HepG2 (cell line): ENCODE measurements at regions not wholly inside any gene's neighbourhood (a gene's known extent, or its start where the extent isn't known, plus 50 kb on each side); places are given as distances from the start of the nearest gene placed in this dataset.

ENCODE experiments used
- ATAC-seq: fragments of 200-7000 bp; cut with Tn5 transposase; 3 replicates; pipeline ENCODE4 v1.9.1; 2020; ENCODE audit warnings: mild to moderate bottlenecking, moderate library complexity
- BruUV-seq: library from RNA; stranded (reverse); fragments of 400-500 nt; replicated peaks from 2 replicates; lab custom pipeline; 2021; lab: Mats Ljungman, UMichigan
- CTCF ChIA-PET: fragments of 300-600 bp; formaldehyde crosslinking; extraction: SDS; loops from one replicate; lab custom pipeline; 2021; ENCODE audit warnings: low total read pairs, inconsistent platforms, low intra/inter-chr PET ratio; lab: Yijun Ruan, JAX
- POLR2A ChIA-PET: fragments of 350-600 bp; sonication (Branson Sonifier 250); formaldehyde crosslinking; loops from one replicate; lab custom pipeline; 2020; ENCODE audit warnings: antibody characterized with exemption, inconsistent platforms; lab: Yijun Ruan, JAX
- DNase-seq: peaks from one replicate; pipeline ENCODE4 v3.0.0-alpha.2; 2015; ENCODE audit warnings: low spot score
- FAIRE-seq: peaks from 3 replicates; lab custom pipeline; 2011; peaks lifted over from hg19 to GRCh38; lab: Jason Lieb, UNC
- H2AFZ ChIP-seq: one replicate; pipeline ENCODE4 v1.6.1; 2011; ENCODE audit warnings: low read length, inconsistent platforms
- H3K27ac ChIP-seq: fragments of 300-600 bp; 3 replicates; pipeline ENCODE4 v1.8.0; 2011; ENCODE audit warnings: mixed run types, mild to moderate bottlenecking, mixed read lengths, low read length, inconsistent platforms; ENCODE audit not compliant: insufficient read depth; ENCODE audit errors: extremely low read length
- H3K27me3 ChIP-seq, 2 experiments: fragments of 200-600 bp in 1 of 2; 2 replicates in 1 of 2; 3 replicates in 1 of 2; pipeline versions ENCODE4 v1.6.0 to v1.8.0; 2011; ENCODE audit warnings: low read length in 2 of 2, mild to moderate bottlenecking in 2 of 2, moderate library complexity in 2 of 2, inconsistent platforms in 1 of 2; ENCODE audit not compliant: insufficient read depth in 2 of 2, control insufficient read depth in 1 of 2
- H3K36me3 ChIP-seq, 2 experiments: fragments of 200-600 bp in 1 of 2; replicated peaks in 1 of 2; 2 replicates in 1 of 2; 3 replicates in 1 of 2; pipeline versions ENCODE4 v1.5.1 to v1.8.0; 2011; ENCODE audit warnings: low read length in 2 of 2, inconsistent platforms in 1 of 2; ENCODE audit not compliant: insufficient read depth in 2 of 2, control insufficient read depth in 1 of 2
- H3K4me1 ChIP-seq: 2 replicates; pipeline ENCODE4 v1.5.1; 2012; ENCODE audit warnings: low read length, inconsistent platforms; ENCODE audit not compliant: insufficient read depth
- H3K4me2 ChIP-seq: 2 replicates; pipeline ENCODE4 v1.6.0; 2011; ENCODE audit warnings: low read depth, low read length, inconsistent platforms
- H3K4me3 ChIP-seq, 3 experiments: fragments of 200-600 bp in 1 of 3; sonication (generic), shearing (Covaris generic) in 1 of 3; replicated peaks in 1 of 3; 2 replicates each; pipeline ENCODE4 v1.5.1; 2011 to 2016; ENCODE audit warnings: low read length in 3 of 3, inconsistent platforms in 2 of 3, low read depth in 2 of 3, mild to moderate bottlenecking in 2 of 3, control low read depth in 1 of 3, mixed read lengths in 1 of 3; ENCODE audit not compliant: insufficient read depth in 1 of 3
- H3K79me2 ChIP-seq: one replicate; pipeline ENCODE4 v1.6.1; 2011; ENCODE audit warnings: low read length, inconsistent platforms; ENCODE audit not compliant: insufficient read depth
- H3K9ac ChIP-seq: 2 replicates; pipeline ENCODE4 v1.6.0; 2011; ENCODE audit warnings: mild to moderate bottlenecking, low read depth, low read length, inconsistent platforms; ENCODE audit not compliant: insufficient read depth
- H3K9me3 ChIP-seq: 2 replicates; pipeline ENCODE4 v1.5.1; 2012; ENCODE audit warnings: mild to moderate bottlenecking, low read length
- H4K20me1 ChIP-seq: 2 replicates; pipeline ENCODE4 v1.6.0; 2011; ENCODE audit warnings: inconsistent platforms, mild to moderate bottlenecking, low read length, moderate library complexity; ENCODE audit not compliant: insufficient read depth
- CBX1 ChIP-seq: IDR thresholded peaks from one replicate; pipeline ENCODE4 v1.6.1; 2016; ENCODE audit warnings: antibody characterized with exemption, low read depth
- CENPT ChIP-seq: sonication (generic); formaldehyde crosslinking; IDR thresholded peaks from 2 replicates; pipeline ENCODE4 v1.8.0; 2022; ENCODE audit warnings: low read depth, mild to moderate bottlenecking, moderate library complexity, missing genetic modification reagents
- HHEX ChIP-seq: IDR thresholded peaks from 2 replicates; pipeline ENCODE4 v1.6.1; 2016; ENCODE audit warnings: control low read depth
- NBN ChIP-seq: fragments of 450-650 bp; conservative IDR thresholded peaks from 2 replicates; pipeline ENCODE4 v1.6.1; 2017
- NONO ChIP-seq, 2 experiments: fragments of 450-650 bp in 1 of 2; sonication (generic) in 1 of 2; formaldehyde crosslinking in 1 of 2; IDR thresholded peaks in 1 of 2; conservative IDR thresholded peaks in 1 of 2; 2 replicates each; pipeline versions ENCODE4 v1.6.1 to v1.8.0; 2017 to 2022; ENCODE audit warnings: mild to moderate bottlenecking in 1 of 2, missing genetic modification reagents in 1 of 2, moderate library complexity in 1 of 2
- SNAPC5 ChIP-seq: sonication (generic); formaldehyde crosslinking; IDR thresholded peaks from 2 replicates; pipeline ENCODE4 v1.8.1; 2023; ENCODE audit warnings: mild to moderate bottlenecking, missing genetic modification reagents, borderline replicate concordance
- TFAP4 ChIP-seq: sonication (generic); IDR thresholded peaks from 2 replicates; pipeline ENCODE4 v1.6.1; 2016; ENCODE audit warnings: low read depth, borderline replicate concordance
- ZNF350 ChIP-seq: sonication (generic); formaldehyde crosslinking; IDR thresholded peaks from 2 replicates; pipeline ENCODE4 v1.4.0; 2020; ENCODE audit warnings: mild to moderate bottlenecking, low read depth, missing genetic modification reagents, borderline replicate concordance
- ZNF431 ChIP-seq: sonication (generic); formaldehyde crosslinking; IDR thresholded peaks from 2 replicates; pipeline ENCODE4 v1.9.0; 2022; ENCODE audit warnings: missing genetic modification reagents, low read depth, mild to moderate bottlenecking, borderline replicate concordance
- ZNF510 ChIP-seq: sonication (generic); formaldehyde crosslinking; IDR thresholded peaks from 2 replicates; pipeline ENCODE4 v1.4.0; 2020; ENCODE audit warnings: low read depth, mild to moderate bottlenecking, missing genetic modification reagents
- ZSCAN31 ChIP-seq: sonication (generic); formaldehyde crosslinking; IDR thresholded peaks from 2 replicates; pipeline ENCODE4 v1.5.0; 2020; ENCODE audit warnings: low read depth, mild to moderate bottlenecking, missing genetic modification reagents
- WGBS: methylation state at CpG from one replicate; pipeline ENCODE4 v1.1.6; 2017; ENCODE audit warnings: low lambda C conversion rate; 5-methylcytosine and 5-hydroxymethylcytosine counted together
- in situ Hi-C: cut with HindIII; loops from 2 replicates; pipeline ENCODE4 v1.10.0; 2017; ENCODE audit warnings: low pct_unique_long_range_greater_than_20kb; ENCODE audit not compliant: extremely low pct_ligation_motif_present
- intact Hi-C: fragments of 100-400 bp; cut with micrococcal nuclease; formaldehyde crosslinking; loops from one replicate; pipeline ENCODE4 v1.10.0; 2022; ENCODE audit not compliant: unreplicated experiment
- TF ChIP-seq, protein P1 (sequence below): sonication (generic); formaldehyde crosslinking; IDR thresholded peaks from 2 replicates; pipeline ENCODE4 v1.8.1; 2023; ENCODE audit warnings: mild to moderate bottlenecking, moderate library complexity, missing genetic modification reagents

GRCh38 chr13:80010286-80010831 is 330.6 kb downstream of the SPRY2 start:
- 64% methylated on average over 6 of the region's 6 CpGs for WGBS
- no peak overlapping the region for H3K9ac ChIP-seq
- no peak overlapping the region for H2AFZ ChIP-seq
- BruUV-seq: no TSS peak
- H3K9me3 ChIP-seq: no peaks in the 10 kb centered on the region; the same call in 1 of the 2 replicates
- no peaks in the 10 kb centered on the region for H3K27me3 ChIP-seq
- no peak for FAIRE-seq
- ChIA-PET CTCF (no interaction called here), POLR2A (no interaction called here)
- no peaks in the 10 kb centered on the region for H3K36me3 ChIP-seq
- intact Hi-C loops: no loop called here
- no peak overlapping the region for H3K4me2 ChIP-seq
- H3K79me2 ChIP-seq: no peaks in the 10 kb centered on the region
- H3K4me1 ChIP-seq: no peaks in the 10 kb centered on the region
- H4K20me1 ChIP-seq: no peaks in the 10 kb centered on the region
- TF ChIP-seq HHEX (CRISPR knock-in tag): no peak
- no peak for TF ChIP-seq ZNF510 (CRISPR knock-in tag)
- no peak for TF ChIP-seq CBX1
- no peak for TF ChIP-seq NONO (IDR thresholded peaks at IDR 0.05)
- no peak for TF ChIP-seq NONO (CRISPR knock-in tag; conservative IDR thresholded peaks at IDR 0.05)
- no peak for TF ChIP-seq CENPT
- TF ChIP-seq SNAPC5 (CRISPR knock-in tag): no peak
- no peak for TF ChIP-seq TFAP4
- no peak for TF ChIP-seq ZSCAN31 (CRISPR knock-in tag)
- in situ Hi-C loops: no loop called here
- H3K27ac ChIP-seq: no peak overlapping the region
- no peak for ATAC-seq
- no peak overlapping the region for H3K4me3 ChIP-seq
- DNase-seq: no peak

DNA sequence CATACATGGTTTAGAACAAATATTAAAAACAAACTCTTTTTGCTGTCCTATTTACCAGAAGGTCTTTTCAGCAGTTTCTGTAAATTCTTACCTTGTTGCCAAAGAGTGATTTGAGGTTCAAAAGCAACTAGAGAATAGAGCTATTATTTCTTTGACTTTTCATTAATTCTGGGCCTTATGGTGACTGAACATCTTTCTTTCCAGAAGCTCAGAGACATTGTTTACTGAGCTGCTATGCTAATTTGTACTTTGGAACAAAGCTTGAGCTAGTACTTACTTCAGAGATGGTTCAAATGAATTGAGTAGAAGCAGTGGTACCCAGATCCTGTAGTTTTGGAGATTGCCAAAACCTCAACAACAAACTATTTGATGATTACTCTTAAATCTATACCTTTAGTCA is 331.2 kb downstream of the SPRY2 start:
- no peaks in the 10 kb centered on the region for H3K36me3 ChIP-seq
- no peaks in the 10 kb centered on the region for H4K20me1 ChIP-seq
- TF ChIP-seq ZNF431 (no peak), ZNF350 (no peak), NBN (no peak), SNAPC5 (CRISPR knock-in tag) (no peak)
- TF ChIP-seq, protein P1, sequence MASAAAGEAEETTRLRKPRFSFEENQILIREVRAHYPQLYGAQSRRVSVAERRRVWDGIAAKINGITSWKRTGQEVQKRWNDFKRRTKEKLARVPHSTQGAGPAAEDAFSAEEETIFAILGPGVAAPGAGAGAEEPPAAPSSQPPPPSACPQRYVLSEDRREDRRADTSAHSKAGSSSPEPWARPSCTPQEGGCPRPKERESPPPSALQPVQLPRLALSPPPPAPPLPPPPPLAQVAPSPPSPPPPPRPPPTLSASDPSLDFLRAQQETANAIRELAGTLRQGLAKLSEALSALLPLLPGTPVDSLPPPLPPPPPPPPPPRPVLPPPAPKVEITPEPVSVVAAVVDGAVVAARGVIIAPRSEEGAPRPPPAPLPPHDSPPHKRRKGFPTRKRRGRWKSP (CRISPR knock-in tag): no peak
- ATAC-seq: no peak
- intact Hi-C loops: no loop called here
- in situ Hi-C loops: no loop called here
- CTCF ChIA-PET: no interaction called here
- no peaks in the 10 kb centered on the region; the same call in 1 of the 2 replicates for H3K9me3 ChIP-seq
- no peak overlapping the region for H3K27ac ChIP-seq
- no peak overlapping the region for H3K9ac ChIP-seq
- DNase-seq: no peak
- POLR2A ChIA-PET: no interaction called here
- H3K27me3 ChIP-seq: no peaks in the 10 kb centered on the region
- H3K4me2 ChIP-seq: no peak overlapping the region
- no peaks in the 10 kb centered on the region for H3K79me2 ChIP-seq
- FAIRE-seq: no peak
- no peak overlapping the region for H3K4me3 ChIP-seq
- H3K4me1 ChIP-seq: no peaks in the 10 kb centered on the region
- no peak overlapping the region for H2AFZ ChIP-seq
- BruUV-seq: no TSS peak
